DOHH2 (cell line): ENCODE measurements at regions not wholly inside any gene's neighbourhood (a gene's known extent, or its start where the extent isn't known, plus 50 kb on each side); places are given as distances from the start of the nearest gene placed in this dataset.

Source experiments
- H3F3A ChIP-seq: fragments of 200-600 bp; sonication (generic), shearing (Covaris generic); 2 replicates; pipeline ENCODE4 v1.6.0; 2016; ENCODE audit warnings: antibody characterized with exemption, mild to moderate bottlenecking; ENCODE audit not compliant: control insufficient read depth, insufficient read depth
- H3K27ac ChIP-seq: fragments of 200-600 bp; sonication (generic); 2 replicates; pipeline ENCODE4 v1.5.1; 2014; ENCODE audit warnings: low read depth, mild to moderate bottlenecking, low read length, moderate library complexity
- H3K27me3 ChIP-seq: fragments of 200-600 bp; sonication (generic); 2 replicates; pipeline ENCODE4 v1.6.1; 2014; ENCODE audit warnings: mild to moderate bottlenecking, low read length, mixed read lengths; ENCODE audit not compliant: control insufficient read depth
- H3K36me3 ChIP-seq: fragments of 200-600 bp; sonication (generic); 2 replicates; pipeline ENCODE4 v1.6.1; 2014; ENCODE audit warnings: mild to moderate bottlenecking, low read length, moderate library complexity, mixed read lengths; ENCODE audit not compliant: control insufficient read depth
- H3K4me1 ChIP-seq: fragments of 200-600 bp; sonication (generic); 2 replicates; pipeline ENCODE4 v1.6.1; 2014; ENCODE audit warnings: mild to moderate bottlenecking, low read length, mixed read lengths; ENCODE audit not compliant: control insufficient read depth
- H3K4me2 ChIP-seq: fragments of 200-600 bp; sonication (generic); 2 replicates; pipeline ENCODE4 v1.6.0; 2014; ENCODE audit warnings: mild to moderate bottlenecking, low read length, moderate library complexity
- H3K4me3 ChIP-seq: fragments of 200-600 bp; sonication (generic); 2 replicates; pipeline ENCODE4 v1.5.1; 2014; ENCODE audit warnings: mild to moderate bottlenecking, low read length, mixed read lengths
- H3K79me2 ChIP-seq: fragments of 200-600 bp; sonication (generic); 2 replicates; pipeline ENCODE4 v1.6.1; 2014; ENCODE audit warnings: mild to moderate bottlenecking, low read length, mixed read lengths; ENCODE audit not compliant: control insufficient read depth
- H3K9me2 ChIP-seq: fragments of 200-600 bp; sonication (generic); replicated peaks from 2 replicates; pipeline ENCODE4 v1.6.1; 2014; ENCODE audit warnings: mild to moderate bottlenecking, low read length, mixed read lengths; ENCODE audit not compliant: control insufficient read depth
- H3K9me3 ChIP-seq: fragments of 200-600 bp; sonication (generic); 2 replicates; pipeline ENCODE4 v1.6.1; 2014; ENCODE audit warnings: antibody characterized with exemption, low read length, mixed read lengths; ENCODE audit not compliant: control insufficient read depth, insufficient read depth
- H4K20me1 ChIP-seq: fragments of 200-600 bp; sonication (generic); 2 replicates; pipeline ENCODE4 v1.6.0; 2014; ENCODE audit warnings: low read depth, mild to moderate bottlenecking, antibody characterized with exemption, low read length, moderate library complexity; ENCODE audit not compliant: control insufficient read depth, insufficient read depth
- EZH2phosphoT487 ChIP-seq: fragments of 200-600 bp; sonication (generic); IDR thresholded peaks from 2 replicates; pipeline ENCODE4 v1.6.1; 2017; ENCODE audit warnings: borderline replicate concordance, mild to moderate bottlenecking, antibody characterized with exemption, low read length, moderate library complexity, mixed read lengths
- TF ChIP-seq, protein P1 (sequence below): fragments of 200-600 bp; sonication (generic); IDR thresholded peaks from one replicate; pipeline ENCODE4 v1.5.1; 2014; ENCODE audit warnings: antibody characterized with exemption, mild to moderate bottlenecking, low read depth, low read length; ENCODE audit not compliant: poor library complexity, severe bottlenecking

DNA sequence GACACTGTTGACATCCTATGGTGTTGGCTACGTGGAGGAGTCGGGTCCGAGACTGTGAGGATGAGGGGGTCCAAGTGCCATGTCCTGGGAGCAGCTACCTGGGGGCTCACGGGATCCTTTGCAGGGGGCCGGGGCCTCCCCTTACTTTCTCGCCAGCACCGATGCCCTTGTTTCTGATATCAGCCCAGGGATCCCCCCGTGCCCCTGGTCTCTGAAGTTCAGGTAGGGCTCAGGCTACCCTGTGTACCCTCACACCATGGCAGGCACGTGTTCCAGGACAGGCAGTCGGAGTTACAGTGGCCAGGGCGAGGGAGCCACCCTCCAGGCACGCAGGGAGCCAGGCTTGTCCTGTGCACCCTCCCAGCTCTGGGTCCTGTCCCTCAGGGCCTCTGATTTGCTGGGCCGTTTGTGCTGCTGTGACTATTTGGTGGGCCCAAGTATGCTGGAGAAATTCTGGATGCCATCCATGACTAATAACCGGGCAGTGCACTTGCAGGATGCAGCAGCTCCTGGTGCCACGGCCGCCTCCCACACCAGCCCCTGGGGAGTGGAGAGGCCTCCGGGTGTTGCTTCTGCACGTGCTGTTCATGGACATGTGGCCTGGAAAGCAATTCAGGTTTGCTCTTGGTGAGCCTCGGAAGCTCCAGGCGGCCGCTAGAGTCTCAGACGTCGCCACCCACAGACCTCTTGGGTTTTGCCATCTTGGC is 93.1 kb upstream of the SFSWAP start:
- no peaks in the 10 kb centered on the region for H3K9me3 ChIP-seq
- no peaks in the 10 kb centered on the region for H4K20me1 ChIP-seq
- no peak overlapping the region for H3K4me2 ChIP-seq
- no peaks in the 10 kb centered on the region for H3K79me2 ChIP-seq
- no peak overlapping the region for H3K27ac ChIP-seq
- no peaks in the 10 kb centered on the region for H3K4me1 ChIP-seq
- H3K27me3 ChIP-seq = peaks cover 24% of the 10 kb centered on the region
- no peak overlapping the region for H3K4me3 ChIP-seq
- TF ChIP-seq, protein P1, sequence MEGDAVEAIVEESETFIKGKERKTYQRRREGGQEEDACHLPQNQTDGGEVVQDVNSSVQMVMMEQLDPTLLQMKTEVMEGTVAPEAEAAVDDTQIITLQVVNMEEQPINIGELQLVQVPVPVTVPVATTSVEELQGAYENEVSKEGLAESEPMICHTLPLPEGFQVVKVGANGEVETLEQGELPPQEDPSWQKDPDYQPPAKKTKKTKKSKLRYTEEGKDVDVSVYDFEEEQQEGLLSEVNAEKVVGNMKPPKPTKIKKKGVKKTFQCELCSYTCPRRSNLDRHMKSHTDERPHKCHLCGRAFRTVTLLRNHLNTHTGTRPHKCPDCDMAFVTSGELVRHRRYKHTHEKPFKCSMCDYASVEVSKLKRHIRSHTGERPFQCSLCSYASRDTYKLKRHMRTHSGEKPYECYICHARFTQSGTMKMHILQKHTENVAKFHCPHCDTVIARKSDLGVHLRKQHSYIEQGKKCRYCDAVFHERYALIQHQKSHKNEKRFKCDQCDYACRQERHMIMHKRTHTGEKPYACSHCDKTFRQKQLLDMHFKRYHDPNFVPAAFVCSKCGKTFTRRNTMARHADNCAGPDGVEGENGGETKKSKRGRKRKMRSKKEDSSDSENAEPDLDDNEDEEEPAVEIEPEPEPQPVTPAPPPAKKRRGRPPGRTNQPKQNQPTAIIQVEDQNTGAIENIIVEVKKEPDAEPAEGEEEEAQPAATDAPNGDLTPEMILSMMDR = no peak
- no peak for TF ChIP-seq EZH2phosphoT487
- H3F3A ChIP-seq = no peaks in the 10 kb centered on the region
- no peaks in the 10 kb centered on the region for H3K9me2 ChIP-seq
- no peaks in the 10 kb centered on the region for H3K36me3 ChIP-seq

DNA sequence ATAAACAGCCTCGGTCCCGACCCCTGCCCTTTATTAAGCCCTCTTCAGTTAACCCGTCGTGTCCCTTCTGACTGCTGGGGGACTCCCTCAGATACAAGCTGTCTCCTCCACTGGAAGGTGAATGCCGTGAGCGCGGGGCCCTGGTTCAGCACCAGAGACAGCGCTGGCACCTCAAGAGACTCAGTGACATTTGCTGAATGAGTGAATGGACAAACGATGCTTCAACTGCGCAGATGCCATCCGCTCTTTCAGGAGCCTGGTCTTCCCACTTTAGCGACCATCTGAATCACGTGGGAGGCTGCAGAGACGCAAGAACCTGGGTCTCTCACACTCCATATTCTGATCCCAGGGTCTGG is 92.6 kb upstream of the SFSWAP start:
- H3K4me3 ChIP-seq = no peak overlapping the region
- TF ChIP-seq EZH2phosphoT487 = no peak
- TF ChIP-seq, protein P1 = no peak
- H3K4me2 ChIP-seq = no peak overlapping the region
- no peaks in the 10 kb centered on the region for H3K36me3 ChIP-seq
- H3K27me3 ChIP-seq = peaks cover 22% of the 10 kb centered on the region
- H3K9me3 ChIP-seq = no peaks in the 10 kb centered on the region
- H3K9me2 ChIP-seq = no peaks in the 10 kb centered on the region
- no peak overlapping the region for H3K27ac ChIP-seq
- H3K4me1 ChIP-seq = no peaks in the 10 kb centered on the region
- no peaks in the 10 kb centered on the region for H3F3A ChIP-seq
- no peaks in the 10 kb centered on the region for H4K20me1 ChIP-seq
- H3K79me2 ChIP-seq = no peaks in the 10 kb centered on the region

- TF ChIP-seq, protein P1 = no peak
- no peak for TF ChIP-seq EZH2phosphoT487
- Histone ChIP-seq H3K27ac (no peak overlapping the region), H3K9me3 (no peaks in the 10 kb centered on the region), H3K79me2 (no peaks in the 10 kb centered on the region), H3F3A (no peaks in the 10 kb centered on the region), H3K4me3 (no peak overlapping the region), H3K4me2 (no peak overlapping the region), H3K4me1 (no peaks in the 10 kb centered on the region), H3K36me3 (no peaks in the 10 kb centered on the region), H3K9me2 (no peaks in the 10 kb centered on the region), H4K20me1 (no peaks in the 10 kb centered on the region), H3K27me3 (peaks cover 18% of the 10 kb centered on the region)
Observed at GRCh38 chr12:131618701-131619100, 92.2 kb upstream of the SFSWAP start.
